ENCODE measurements at regions not wholly inside any gene's neighbourhood (a gene's known extent, or its start where the extent isn't known, plus 50 kb on each side); places are given as distances from the start of the nearest gene placed in this dataset.
"Not testable (repeated sequence)": the region's sequence is repeated elsewhere in the genome, so short reads cannot be mapped to it uniquely, and the experiment has no call there.

DNA sequence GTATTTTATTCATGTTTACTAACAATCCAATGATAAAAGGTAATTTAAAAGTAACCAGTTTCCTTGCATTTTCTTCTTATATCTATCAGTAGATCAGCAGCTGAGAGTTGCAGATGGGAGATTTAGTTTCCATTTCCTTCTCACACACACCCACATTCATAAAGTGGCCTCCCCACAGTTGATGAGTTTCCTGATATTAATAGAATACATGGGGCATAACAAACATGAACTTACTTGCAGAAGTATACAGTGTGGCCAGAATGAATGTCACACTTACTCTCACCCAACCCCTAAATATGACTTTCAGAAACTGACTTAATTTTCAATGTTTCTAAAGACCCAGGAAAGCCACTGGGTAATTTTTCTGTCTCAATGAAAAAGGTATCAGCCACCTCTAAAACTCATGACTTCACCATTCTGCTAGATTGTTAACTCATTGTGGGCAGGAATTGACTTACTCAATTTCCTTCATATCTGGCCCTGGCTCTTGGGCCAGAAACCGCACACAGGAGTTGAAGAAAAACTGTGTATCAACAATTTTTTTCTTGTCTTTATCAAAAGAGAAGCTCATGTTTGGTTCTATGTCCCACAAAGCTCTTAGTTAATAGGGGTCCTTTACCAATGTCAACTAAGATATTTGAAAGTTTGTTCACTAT lies 63.5 kb upstream of the OSMR start:
- no peak for DNase-seq (ENCODE audit: low spot score)
- TF ChIP-seq, protein P1, sequence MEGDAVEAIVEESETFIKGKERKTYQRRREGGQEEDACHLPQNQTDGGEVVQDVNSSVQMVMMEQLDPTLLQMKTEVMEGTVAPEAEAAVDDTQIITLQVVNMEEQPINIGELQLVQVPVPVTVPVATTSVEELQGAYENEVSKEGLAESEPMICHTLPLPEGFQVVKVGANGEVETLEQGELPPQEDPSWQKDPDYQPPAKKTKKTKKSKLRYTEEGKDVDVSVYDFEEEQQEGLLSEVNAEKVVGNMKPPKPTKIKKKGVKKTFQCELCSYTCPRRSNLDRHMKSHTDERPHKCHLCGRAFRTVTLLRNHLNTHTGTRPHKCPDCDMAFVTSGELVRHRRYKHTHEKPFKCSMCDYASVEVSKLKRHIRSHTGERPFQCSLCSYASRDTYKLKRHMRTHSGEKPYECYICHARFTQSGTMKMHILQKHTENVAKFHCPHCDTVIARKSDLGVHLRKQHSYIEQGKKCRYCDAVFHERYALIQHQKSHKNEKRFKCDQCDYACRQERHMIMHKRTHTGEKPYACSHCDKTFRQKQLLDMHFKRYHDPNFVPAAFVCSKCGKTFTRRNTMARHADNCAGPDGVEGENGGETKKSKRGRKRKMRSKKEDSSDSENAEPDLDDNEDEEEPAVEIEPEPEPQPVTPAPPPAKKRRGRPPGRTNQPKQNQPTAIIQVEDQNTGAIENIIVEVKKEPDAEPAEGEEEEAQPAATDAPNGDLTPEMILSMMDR (IDR thresholded peaks at IDR 0.05), result no peak
- ATAC-seq (ENCODE audit: low FRiP score), result no peak

DNA sequence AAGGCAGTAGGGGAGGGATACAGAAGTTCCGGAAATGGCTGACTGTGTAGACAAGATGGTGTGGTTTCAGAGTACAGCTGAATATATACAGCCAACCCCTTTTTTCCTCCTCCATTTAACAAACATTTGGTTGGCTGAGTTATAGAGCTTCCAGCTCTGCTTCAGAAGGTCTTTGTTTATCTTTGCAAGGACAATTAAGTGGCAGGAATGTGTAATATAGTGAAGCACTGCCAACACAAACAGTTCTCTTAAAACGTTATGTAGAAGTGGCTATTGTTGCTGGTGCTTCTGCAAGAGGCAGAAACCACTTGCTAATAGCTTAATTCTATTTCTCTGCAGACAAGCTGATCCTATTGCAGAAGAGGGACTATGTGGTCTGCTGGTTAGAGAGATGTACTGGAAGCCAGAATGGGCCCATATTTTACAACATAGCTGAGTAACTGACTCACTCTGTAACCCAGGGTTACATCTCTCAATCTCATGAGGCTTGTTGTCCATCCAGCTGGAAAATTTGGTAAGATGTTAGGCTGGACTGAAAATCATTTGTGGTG lies 62.7 kb upstream of the OSMR start:
- ATAC-seq (ENCODE audit: low FRiP score) (no peak), DNase-seq (ENCODE audit: low spot score) (no peak)
- TF ChIP-seq, protein P1 (IDR thresholded peaks at IDR 0.05), result no peak

DNA sequence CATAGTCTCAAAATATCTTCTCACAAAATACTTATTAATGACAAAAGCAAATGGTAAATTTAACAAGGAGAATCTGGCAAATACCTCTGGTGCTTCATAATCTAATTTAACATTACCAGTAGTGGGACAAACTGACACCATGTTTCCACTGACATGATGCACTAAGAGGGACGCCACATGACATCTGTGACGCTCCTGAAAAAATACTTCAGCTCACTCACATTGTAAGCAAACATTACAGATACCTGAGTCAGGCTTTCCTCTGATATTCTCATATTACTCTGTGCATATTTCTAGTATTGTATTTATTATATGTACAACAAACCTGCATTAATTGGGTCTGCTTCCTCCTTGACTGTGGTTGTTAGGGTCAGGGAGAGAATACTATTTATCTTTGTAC lies 56.7 kb upstream of the OSMR start:
- TF ChIP-seq, protein P1 (IDR thresholded peaks at IDR 0.05), result no peak
- no peak for ATAC-seq (ENCODE audit: low FRiP score)

DNA sequence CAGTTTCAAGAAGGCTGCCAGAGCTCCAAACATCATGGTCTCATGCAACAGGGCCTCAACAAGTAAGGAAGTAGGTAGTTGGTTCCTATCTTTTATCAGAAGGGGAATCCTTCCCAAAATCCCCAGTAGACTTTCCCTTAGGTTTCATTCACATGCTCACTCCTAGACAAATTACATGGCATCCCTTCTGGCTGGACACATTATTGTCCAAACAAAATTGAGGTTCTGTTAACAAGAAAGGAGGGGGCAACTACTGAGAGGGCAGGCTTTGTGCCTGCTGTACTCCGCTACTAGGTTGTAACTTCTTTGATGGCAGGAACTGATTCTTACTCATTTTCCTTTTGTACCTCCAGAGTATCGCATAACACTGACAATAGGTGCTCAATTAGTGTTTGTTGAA lies 56.0 kb upstream of the OSMR start:
- TF ChIP-seq, protein P1 (IDR thresholded peaks at IDR 0.05), result no peak
- no peak for ATAC-seq (ENCODE audit: low FRiP score)

More for the DNA sequence above, 56.7 kb upstream of the OSMR start:
- DNase-seq (ENCODE audit: low spot score), result no peak

DNA sequence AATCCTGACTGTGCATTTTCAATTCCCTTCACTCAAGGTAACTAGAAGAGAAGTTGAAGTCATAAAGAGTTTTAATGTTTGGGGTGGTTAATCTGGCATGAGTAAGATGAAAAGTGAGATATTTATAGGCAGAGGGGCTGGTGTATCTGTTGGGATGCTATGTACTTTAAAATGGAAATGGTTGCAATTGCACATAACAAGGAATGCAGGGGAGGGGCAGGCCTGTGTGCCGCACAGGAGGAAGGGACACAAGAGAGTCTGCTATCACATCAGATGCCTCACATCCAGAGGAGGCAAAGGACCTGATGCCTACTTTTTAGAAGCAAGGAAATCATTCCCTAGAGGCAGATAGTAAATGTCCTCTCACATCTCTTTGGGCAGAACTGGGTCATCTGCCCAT lies 55.5 kb upstream of the OSMR start:
- ATAC-seq (ENCODE audit: low FRiP score), result no peak
- DNase-seq (ENCODE audit: low spot score), result no peak
- TF ChIP-seq, protein P1 (IDR thresholded peaks at IDR 0.05), result no peak

More for the DNA sequence above, 56.0 kb upstream of the OSMR start:
- no peak for DNase-seq (ENCODE audit: low spot score)

DNA sequence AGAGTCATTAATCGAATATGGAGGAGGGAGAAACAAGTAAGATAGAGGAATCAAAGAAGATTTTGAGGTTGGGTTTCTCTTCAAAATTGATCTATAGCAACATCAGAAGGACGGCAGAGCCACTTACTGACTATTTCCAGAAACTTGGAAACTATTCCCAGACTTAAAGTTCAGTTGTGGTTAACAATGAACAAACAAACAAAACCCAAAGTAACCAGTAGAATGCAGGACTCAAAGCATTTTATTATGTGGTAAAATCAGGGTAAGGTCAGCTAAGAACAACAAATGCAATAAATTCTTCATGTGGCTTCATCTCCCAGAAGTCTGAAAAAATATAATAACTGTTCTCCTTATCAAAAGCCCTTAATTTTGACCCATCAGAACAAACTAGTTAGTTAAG lies 54.9 kb upstream of the OSMR start:
- ATAC-seq (ENCODE audit: low FRiP score), result no peak
- TF ChIP-seq, protein P1 (IDR thresholded peaks at IDR 0.05), result no peak

GRCh38 chr5:38793099-38793498 lies 52.7 kb upstream of the OSMR start:
- DNase-seq (ENCODE audit: low spot score), result no peak
- TF ChIP-seq, protein P1 (IDR thresholded peaks at IDR 0.05), result no peak
- ATAC-seq (ENCODE audit: low FRiP score), result no peak

More for the DNA sequence above, 54.9 kb upstream of the OSMR start:
- DNase-seq (ENCODE audit: low spot score), result no peak

DNA sequence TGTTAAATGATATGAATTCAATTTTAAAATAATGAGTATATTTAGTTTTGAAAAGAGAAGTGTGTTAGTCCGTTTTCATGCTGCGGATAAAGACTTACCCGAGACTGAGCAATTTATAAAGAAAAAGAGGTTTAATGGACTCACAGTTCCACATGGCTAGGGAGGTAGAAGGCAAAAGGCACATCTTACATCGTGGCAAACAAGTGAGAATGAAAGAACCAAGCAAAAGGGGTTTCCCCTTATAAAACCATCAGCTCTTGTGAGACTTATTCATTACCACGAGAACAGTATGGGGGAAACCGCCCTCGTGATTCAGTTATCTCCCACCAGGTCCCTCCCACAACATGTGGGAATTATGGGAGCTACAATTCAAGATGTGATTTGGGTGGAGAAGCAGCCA lies 51.8 kb upstream of the OSMR start:
- not testable (repeated sequence) for ATAC-seq (ENCODE audit: low FRiP score); DNase-seq (ENCODE audit: low spot score)
